ENCODE measurements at regions not wholly inside any gene's neighbourhood (a gene's known extent, or its start where the extent isn't known, plus 50 kb on each side); places are given as distances from the start of the nearest gene placed in this dataset.

- Histone ChIP-seq H3K27ac (ENCODE audit: low read length) (no peak overlapping the region), H3K4me1 (ENCODE audit: control insufficient read depth, insufficient read depth, low read length) (peaks cover 5% of the 10 kb centered on the region), H3K27me3 (ENCODE audit: control insufficient read depth, insufficient read depth, low read length) (no peaks in the 10 kb centered on the region), H3K9me3 (replicated peaks; ENCODE audit: control insufficient read depth, low read depth, low read length) (no peaks in the 10 kb centered on the region), H3K36me3 (ENCODE audit: control insufficient read depth, insufficient read depth, low read length) (no peaks in the 10 kb centered on the region), H3K4me3 (ENCODE audit: low read length) (no peak overlapping the region)
- DNase-seq: no peak
- WGBS (ENCODE audit: insufficient coverage): 84% methylated on average over 5 of the region's 6 CpGs
These were observed 64.9 kb downstream of the CD2 start for GRCh38 chr1:116819081-116819480.

- no peaks in the 10 kb centered on the region for H3K27me3 ChIP-seq (ENCODE audit: control insufficient read depth, insufficient read depth, low read length)
- H3K4me3 ChIP-seq (ENCODE audit: low read length): no peak overlapping the region
- 9% methylated on average over 2 of the region's 6 CpGs for WGBS (ENCODE audit: insufficient coverage)
- DNase-seq: no peak
- H3K36me3 ChIP-seq (ENCODE audit: control insufficient read depth, insufficient read depth, low read length): no peaks in the 10 kb centered on the region
- peaks cover 14% of the 10 kb centered on the region for H3K4me1 ChIP-seq (ENCODE audit: control insufficient read depth, insufficient read depth, low read length)
- H3K27ac ChIP-seq (ENCODE audit: low read length): no peak overlapping the region
- H3K9me3 ChIP-seq (replicated peaks; ENCODE audit: control insufficient read depth, low read depth, low read length): no peaks in the 10 kb centered on the region
These were observed 66.1 kb downstream of the CD2 start for GRCh38 chr1:116820369-116820768.

- no peaks in the 10 kb centered on the region for H3K36me3 ChIP-seq (ENCODE audit: control insufficient read depth, insufficient read depth, low read length)
- no peaks in the 10 kb centered on the region for H3K27me3 ChIP-seq (ENCODE audit: control insufficient read depth, insufficient read depth, low read length)
- no peak overlapping the region for H3K27ac ChIP-seq (ENCODE audit: low read length)
- DNase-seq: no peak
- H3K4me1 ChIP-seq (ENCODE audit: control insufficient read depth, insufficient read depth, low read length): peaks cover 28% of the 10 kb centered on the region
- no peak overlapping the region for H3K4me3 ChIP-seq (ENCODE audit: low read length)
- no CpG with 5 or more reads among the region's 2 CpGs for WGBS (ENCODE audit: insufficient coverage)
- H3K9me3 ChIP-seq (replicated peaks; ENCODE audit: control insufficient read depth, low read depth, low read length): no peaks in the 10 kb centered on the region
These were observed 67.5 kb downstream of the CD2 start for GRCh38 chr1:116821763-116822162.

GRCh38 chr1:116824631-116825206 lies 70.5 kb downstream of the CD2 start:
- H3K27me3 ChIP-seq (ENCODE audit: control insufficient read depth, insufficient read depth, low read length): no peaks in the 10 kb centered on the region
- peak overlapping the region; percentile 98 for H3K27ac ChIP-seq (ENCODE audit: low read length)

GRCh38 chr1:116825207-116825719 lies 71.0 kb downstream of the CD2 start:
- Histone ChIP-seq H3K9me3 (replicated peaks; ENCODE audit: control insufficient read depth, low read depth, low read length) (no peaks in the 10 kb centered on the region), H3K27ac (ENCODE audit: low read length) (peak overlapping the region; percentile 98), H3K36me3 (ENCODE audit: control insufficient read depth, insufficient read depth, low read length) (no peaks in the 10 kb centered on the region), H3K27me3 (ENCODE audit: control insufficient read depth, insufficient read depth, low read length) (no peaks in the 10 kb centered on the region), H3K4me3 (ENCODE audit: low read length) (no peak overlapping the region), H3K4me1 (ENCODE audit: control insufficient read depth, insufficient read depth, low read length) (peaks cover 35% of the 10 kb centered on the region)
- 20% methylated on average over 1 of the region's 5 CpGs for WGBS (ENCODE audit: insufficient coverage)
- DNase-seq: peak; percentile 96

More at GRCh38 chr1:116824631-116825206, 70.5 kb downstream of the CD2 start:
- peaks cover 34% of the 10 kb centered on the region for H3K4me1 ChIP-seq (ENCODE audit: control insufficient read depth, insufficient read depth, low read length)
- WGBS (ENCODE audit: insufficient coverage): 52% methylated on average over 5 of the region's 5 CpGs
- no peaks in the 10 kb centered on the region for H3K36me3 ChIP-seq (ENCODE audit: control insufficient read depth, insufficient read depth, low read length)
- peak; percentile 36 for DNase-seq
- no peaks in the 10 kb centered on the region for H3K9me3 ChIP-seq (replicated peaks; ENCODE audit: control insufficient read depth, low read depth, low read length)
- H3K4me3 ChIP-seq (ENCODE audit: low read length): no peak overlapping the region

- Histone ChIP-seq H3K4me3 (ENCODE audit: low read length) (no peak overlapping the region), H3K36me3 (ENCODE audit: control insufficient read depth, insufficient read depth, low read length) (no peaks in the 10 kb centered on the region), H3K4me1 (ENCODE audit: control insufficient read depth, insufficient read depth, low read length) (peaks cover 34% of the 10 kb centered on the region), H3K27me3 (ENCODE audit: control insufficient read depth, insufficient read depth, low read length) (no peaks in the 10 kb centered on the region), H3K9me3 (replicated peaks; ENCODE audit: control insufficient read depth, low read depth, low read length) (no peaks in the 10 kb centered on the region), H3K27ac (ENCODE audit: low read length) (peak overlapping the region; percentile 98)
- WGBS (ENCODE audit: insufficient coverage): 65% methylated on average over 8 of the region's 10 CpGs
- DNase-seq: peak; percentile 89
These were observed 71.6 kb downstream of the CD2 start for GRCh38 chr1:116825720-116826438.

GRCh38 chr1:116826818-116827606 lies 72.8 kb downstream of the CD2 start:
- Histone ChIP-seq H3K36me3 (ENCODE audit: control insufficient read depth, insufficient read depth, low read length) (no peaks in the 10 kb centered on the region), H3K27me3 (ENCODE audit: control insufficient read depth, insufficient read depth, low read length) (no peaks in the 10 kb centered on the region), H3K4me3 (ENCODE audit: low read length) (no peak overlapping the region), H3K4me1 (ENCODE audit: control insufficient read depth, insufficient read depth, low read length) (peaks cover 34% of the 10 kb centered on the region), H3K27ac (ENCODE audit: low read length) (peak overlapping the region; percentile 98), H3K9me3 (replicated peaks; ENCODE audit: control insufficient read depth, low read depth, low read length) (no peaks in the 10 kb centered on the region)
- WGBS (ENCODE audit: insufficient coverage): 64% methylated on average over 5 of the region's 9 CpGs
- no peak for DNase-seq

- no peak for DNase-seq
- H3K4me3 ChIP-seq (ENCODE audit: low read length): no peak overlapping the region
- no peak overlapping the region for H3K27ac ChIP-seq (ENCODE audit: low read length)
- peaks cover 34% of the 10 kb centered on the region for H3K4me1 ChIP-seq (ENCODE audit: control insufficient read depth, insufficient read depth, low read length)
- no peaks in the 10 kb centered on the region for H3K27me3 ChIP-seq (ENCODE audit: control insufficient read depth, insufficient read depth, low read length)
- H3K9me3 ChIP-seq (replicated peaks; ENCODE audit: control insufficient read depth, low read depth, low read length): no peaks in the 10 kb centered on the region
- WGBS (ENCODE audit: insufficient coverage): 86% methylated on average over 1 of the region's 2 CpGs
- no peaks in the 10 kb centered on the region for H3K36me3 ChIP-seq (ENCODE audit: control insufficient read depth, insufficient read depth, low read length)
These were observed 73.4 kb downstream of the CD2 start for GRCh38 chr1:116827607-116828105.

- no peak overlapping the region for H3K4me3 ChIP-seq (ENCODE audit: low read length)
- no peaks in the 10 kb centered on the region for H3K27me3 ChIP-seq (ENCODE audit: control insufficient read depth, insufficient read depth, low read length)
- H3K27ac ChIP-seq (ENCODE audit: low read length): peak overlapping the region; percentile 33
- no peaks in the 10 kb centered on the region for H3K36me3 ChIP-seq (ENCODE audit: control insufficient read depth, insufficient read depth, low read length)
- peaks cover 26% of the 10 kb centered on the region for H3K4me1 ChIP-seq (ENCODE audit: control insufficient read depth, insufficient read depth, low read length)
- no peak for DNase-seq
- no peaks in the 10 kb centered on the region for H3K9me3 ChIP-seq (replicated peaks; ENCODE audit: control insufficient read depth, low read depth, low read length)
- no CpG with 5 or more reads among the region's 6 CpGs for WGBS (ENCODE audit: insufficient coverage)
These were observed 77.3 kb upstream of the PTGFRN start for GRCh38 chr1:116832308-116832931.
